ENCODE measurements at regions not wholly inside any gene's neighbourhood (a gene's known extent, or its start where the extent isn't known, plus 50 kb on each side); places are given as distances from the start of the nearest gene placed in this dataset.
A peak's percentile ranks its signal among the peaks of the same experiment; 100 is the strongest.

GRCh38 chr16:85393674-85394451 is 219.3 kb upstream of the GSE1 start:
- Histone ChIP-seq H3K27me3 (ENCODE audit: control insufficient read depth, insufficient read depth, low read length, poor library complexity, severe bottlenecking) (no peaks in the 10 kb centered on the region), H3K4me3 (ENCODE audit: low read length) (no peak overlapping the region), H3K9ac (ENCODE audit: extremely low read depth, low read length, poor library complexity, severe bottlenecking) (no peak overlapping the region), H3K9me3 (ENCODE audit: control insufficient read depth, low read length) (no peaks in the 10 kb centered on the region), H3K27ac (ENCODE audit: low read depth, low read length) (no peak overlapping the region), H3K36me3 (ENCODE audit: control insufficient read depth, insufficient read depth, low read length) (no peaks in the 10 kb centered on the region), H3K4me1 (ENCODE audit: control insufficient read depth, insufficient read depth, low read length) (no peaks in the 10 kb centered on the region)
- 38 to 49% methylated on average over 24 to 34 of the region's 34 CpGs for WGBS, 2 experiments (ENCODE audit: insufficient coverage in 1 of 2, insufficient read length in 1 of 2)
- Mint-ChIP-seq H3K27me3 (ENCODE audit: insufficient read depth) (no peaks in the 10 kb centered on the region), H3K27ac (no peak overlapping the region), H3K36me3 (ENCODE audit: low read depth) (no peaks in the 10 kb centered on the region), H3K4me1 (peaks cover 29% of the 10 kb centered on the region), H3K9me3 (peaks cover 3% of the 10 kb centered on the region), H3K4me3 (peak overlapping the region; percentile 33)
- peak; percentile 92 for DNase-seq
- TF ChIP-seq, protein P1, sequence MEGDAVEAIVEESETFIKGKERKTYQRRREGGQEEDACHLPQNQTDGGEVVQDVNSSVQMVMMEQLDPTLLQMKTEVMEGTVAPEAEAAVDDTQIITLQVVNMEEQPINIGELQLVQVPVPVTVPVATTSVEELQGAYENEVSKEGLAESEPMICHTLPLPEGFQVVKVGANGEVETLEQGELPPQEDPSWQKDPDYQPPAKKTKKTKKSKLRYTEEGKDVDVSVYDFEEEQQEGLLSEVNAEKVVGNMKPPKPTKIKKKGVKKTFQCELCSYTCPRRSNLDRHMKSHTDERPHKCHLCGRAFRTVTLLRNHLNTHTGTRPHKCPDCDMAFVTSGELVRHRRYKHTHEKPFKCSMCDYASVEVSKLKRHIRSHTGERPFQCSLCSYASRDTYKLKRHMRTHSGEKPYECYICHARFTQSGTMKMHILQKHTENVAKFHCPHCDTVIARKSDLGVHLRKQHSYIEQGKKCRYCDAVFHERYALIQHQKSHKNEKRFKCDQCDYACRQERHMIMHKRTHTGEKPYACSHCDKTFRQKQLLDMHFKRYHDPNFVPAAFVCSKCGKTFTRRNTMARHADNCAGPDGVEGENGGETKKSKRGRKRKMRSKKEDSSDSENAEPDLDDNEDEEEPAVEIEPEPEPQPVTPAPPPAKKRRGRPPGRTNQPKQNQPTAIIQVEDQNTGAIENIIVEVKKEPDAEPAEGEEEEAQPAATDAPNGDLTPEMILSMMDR (conservative IDR thresholded peaks at IDR 0.05) = peak; percentile 96

DNA sequence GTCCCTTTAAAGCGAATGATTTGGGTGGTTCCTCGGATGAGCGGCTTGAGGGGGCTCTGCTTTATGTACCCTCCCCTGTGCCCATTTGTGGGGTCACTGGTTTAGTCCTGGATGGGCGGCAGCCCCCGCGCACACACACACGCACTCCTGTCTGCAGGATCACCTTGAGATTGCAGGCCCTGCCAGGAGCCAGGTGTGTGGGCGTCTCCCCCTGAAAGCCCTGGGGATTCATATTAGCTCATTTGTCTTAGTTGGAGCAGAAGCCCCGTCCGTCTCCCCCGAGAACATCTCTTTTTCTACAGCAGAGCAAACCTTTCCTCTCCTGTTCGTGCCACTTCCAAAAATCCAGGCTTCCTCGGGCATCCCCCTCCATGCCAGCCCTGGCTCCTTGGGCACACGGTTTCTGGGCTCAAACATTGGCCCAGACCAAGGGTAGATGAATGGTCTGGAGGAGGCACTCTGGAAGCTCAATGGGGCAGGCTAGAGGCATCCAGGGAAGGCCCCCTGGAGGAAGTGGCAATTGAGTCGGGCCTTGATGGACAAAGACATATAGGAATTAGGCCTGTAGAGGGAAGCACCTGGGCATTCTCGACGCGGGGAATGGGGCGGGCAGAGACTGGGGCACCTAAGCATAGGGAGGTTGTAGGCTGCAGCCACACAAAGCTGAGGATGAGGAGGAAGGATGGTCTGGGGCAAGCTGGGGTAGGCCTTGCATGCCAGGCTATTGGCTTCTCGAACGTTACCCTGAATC is 218.5 kb upstream of the GSE1 start:
- H3K36me3 ChIP-seq (ENCODE audit: control insufficient read depth, insufficient read depth, low read length) = no peaks in the 10 kb centered on the region
- DNase-seq = no peak
- no peak overlapping the region for H3K27ac Mint-ChIP-seq
- H3K4me1 Mint-ChIP-seq = peaks cover 29% of the 10 kb centered on the region
- no peak overlapping the region for H3K27ac ChIP-seq (ENCODE audit: low read depth, low read length)
- H3K27me3 ChIP-seq (ENCODE audit: control insufficient read depth, insufficient read depth, low read length, poor library complexity, severe bottlenecking) = no peaks in the 10 kb centered on the region
- H3K9me3 ChIP-seq (ENCODE audit: control insufficient read depth, low read length) = no peaks in the 10 kb centered on the region
- no peak overlapping the region for H3K9ac ChIP-seq (ENCODE audit: extremely low read depth, low read length, poor library complexity, severe bottlenecking)
- no peaks in the 10 kb centered on the region for H3K36me3 Mint-ChIP-seq (ENCODE audit: low read depth)
- 87 to 93% methylated on average over 19 to 21 of the region's 21 CpGs for WGBS, 2 experiments (ENCODE audit: insufficient coverage in 1 of 2, insufficient read length in 1 of 2)
- no peak overlapping the region for H3K4me3 Mint-ChIP-seq
- H3K27me3 Mint-ChIP-seq (ENCODE audit: insufficient read depth) = no peaks in the 10 kb centered on the region
- H3K4me1 ChIP-seq (ENCODE audit: control insufficient read depth, insufficient read depth, low read length) = no peaks in the 10 kb centered on the region
- H3K9me3 Mint-ChIP-seq = peaks cover 3% of the 10 kb centered on the region
- H3K4me3 ChIP-seq (ENCODE audit: low read length) = no peak overlapping the region
- TF ChIP-seq, protein P1 (conservative IDR thresholded peaks at IDR 0.05) = peak; percentile 50

DNA sequence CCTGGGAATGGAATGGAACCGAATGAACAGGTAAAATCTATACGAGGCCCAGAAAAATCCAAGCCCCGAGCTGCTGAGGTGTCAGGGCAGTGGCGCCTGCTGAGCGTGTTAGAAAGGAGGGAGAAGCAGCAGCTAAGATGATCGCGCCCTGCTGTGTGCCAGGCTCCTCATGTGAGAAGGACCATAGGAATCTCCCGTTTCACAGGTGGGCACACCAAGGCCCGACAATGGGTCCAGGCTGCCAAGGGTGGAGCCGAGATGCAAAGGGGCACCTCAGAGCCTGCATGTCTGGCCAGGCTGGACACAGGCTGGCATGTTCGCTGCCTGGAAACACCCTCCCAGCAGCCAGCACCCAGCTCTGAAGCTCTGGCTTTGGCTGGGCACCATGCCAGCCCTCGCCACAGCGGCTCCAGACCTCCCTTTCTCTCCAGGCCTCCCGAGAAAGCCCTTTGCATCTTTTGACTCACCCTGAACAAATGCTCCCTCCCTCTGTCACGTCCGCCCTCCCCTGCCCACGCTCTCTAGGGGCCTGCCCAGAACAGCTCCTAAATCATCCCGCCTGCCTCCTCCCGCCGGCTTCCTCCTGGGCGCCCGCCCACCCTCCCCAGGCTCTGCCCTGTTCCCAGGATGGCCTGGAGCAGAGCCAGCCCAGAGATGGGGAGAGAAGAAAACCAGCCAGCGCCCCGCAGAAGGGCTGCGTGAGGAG is 217.8 kb upstream of the GSE1 start:
- no peak overlapping the region for H3K27ac ChIP-seq (ENCODE audit: low read depth, low read length)
- no peaks in the 10 kb centered on the region for H3K4me1 ChIP-seq (ENCODE audit: control insufficient read depth, insufficient read depth, low read length)
- H3K4me3 ChIP-seq (ENCODE audit: low read length) = no peak overlapping the region
- no peak overlapping the region for H3K27ac Mint-ChIP-seq
- no peaks in the 10 kb centered on the region for H3K36me3 Mint-ChIP-seq (ENCODE audit: low read depth)
- DNase-seq = no peak
- peaks cover under 1% of the 10 kb centered on the region for H3K9me3 ChIP-seq (ENCODE audit: control insufficient read depth, low read length)
- TF ChIP-seq, protein P1 (conservative IDR thresholded peaks at IDR 0.05) = no peak
- H3K4me1 Mint-ChIP-seq = peaks cover 29% of the 10 kb centered on the region
- H3K9ac ChIP-seq (ENCODE audit: extremely low read depth, low read length, poor library complexity, severe bottlenecking) = no peak overlapping the region
- WGBS, 2 experiments (ENCODE audit: insufficient coverage in 1 of 2, insufficient read length in 1 of 2) = 80 to 91% methylated on average over 12 to 25 of the region's 25 CpGs
- H3K36me3 ChIP-seq (ENCODE audit: control insufficient read depth, insufficient read depth, low read length) = no peaks in the 10 kb centered on the region
- no peaks in the 10 kb centered on the region for H3K27me3 ChIP-seq (ENCODE audit: control insufficient read depth, insufficient read depth, low read length, poor library complexity, severe bottlenecking)
- H3K9me3 Mint-ChIP-seq = peaks cover 3% of the 10 kb centered on the region
- no peaks in the 10 kb centered on the region for H3K27me3 Mint-ChIP-seq (ENCODE audit: insufficient read depth)
- H3K4me3 Mint-ChIP-seq = no peak overlapping the region

Measured in endodermal cell (in vitro differentiated cells).